ENCODE measurements at regions not wholly inside any gene's neighbourhood (a gene's known extent, or its start where the extent isn't known, plus 50 kb on each side); places are given as distances from the start of the nearest gene placed in this dataset.

GRCh38 chr2:176753752-176754474 lies 458.7 kb upstream of the HNRNPA3 start:
- TF ChIP-seq POLR2AphosphoS5 (IDR thresholded peaks at IDR 0.05; ENCODE audit: borderline replicate concordance, low read depth, low read length) (no peak), EZH2 (IDR thresholded peaks at IDR 0.05) (no peak), FOXP2 (optimal IDR thresholded peaks at IDR 0.05; ENCODE audit: control extremely low read depth, extremely low read length, insufficient read depth) (no peak)
